GM21423 (cell line): ENCODE measurements at regions not wholly inside any gene's neighbourhood (a gene's known extent, or its start where the extent isn't known, plus 50 kb on each side); places are given as distances from the start of the nearest gene placed in this dataset.
"Not testable (repeated sequence)": the region's sequence is repeated elsewhere in the genome, so short reads cannot be mapped to it uniquely, and the experiment has no call there.

Source experiments
- ATAC-seq: cut with Tn5 transposase; IDR thresholded peaks from one replicate; pipeline ENCODE4 v1.9.1; 2021; ENCODE audit warnings: mild to moderate bottlenecking, moderate library complexity; ENCODE audit not compliant: unreplicated experiment

- ATAC-seq: no peak
These were observed 225.9 kb upstream of the MYO3A start for GRCh38 chr10:25707976-25708671.

GRCh38 chr10:25713894-25714240 lies 220.2 kb upstream of the MYO3A start:
- ATAC-seq: no peak

- no peak for ATAC-seq
These were observed 209.8 kb upstream of the MYO3A start for GRCh38 chr10:25724241-25724640.

- ATAC-seq: no peak
These were observed 207.9 kb upstream of the MYO3A start for GRCh38 chr10:25725917-25726716.

GRCh38 chr10:25738776-25739175 lies 195.3 kb upstream of the MYO3A start:
- ATAC-seq: no peak

- ATAC-seq: no peak
These were observed 190.2 kb upstream of the MYO3A start for GRCh38 chr10:25743832-25744231.

- ATAC-seq: no peak
These were observed 189.5 kb upstream of the MYO3A start for GRCh38 chr10:25744574-25744973.

GRCh38 chr10:25745976-25746375 lies 188.1 kb upstream of the MYO3A start:
- ATAC-seq: no peak

- ATAC-seq: no peak
These were observed 186.9 kb upstream of the MYO3A start for GRCh38 chr10:25747084-25747483.

- no peak for ATAC-seq
These were observed 185.5 kb upstream of the MYO3A start for GRCh38 chr10:25748509-25748908.

GRCh38 chr10:25753776-25754175 lies 180.3 kb upstream of the MYO3A start:
- no peak for ATAC-seq

- ATAC-seq: not testable (repeated sequence)
These were observed 178.2 kb upstream of the MYO3A start for GRCh38 chr10:25755874-25756273.

GRCh38 chr10:25756784-25757183 lies 177.2 kb upstream of the MYO3A start:
- ATAC-seq: no peak

- ATAC-seq: no peak
These were observed 176.0 kb upstream of the MYO3A start for GRCh38 chr10:25758041-25758457.

GRCh38 chr10:25758511-25758910 lies 175.5 kb upstream of the MYO3A start:
- no peak for ATAC-seq

- ATAC-seq: no peak
These were observed 172.1 kb upstream of the MYO3A start for GRCh38 chr10:25761937-25762336.

GRCh38 chr10:25766213-25766612 lies 167.8 kb upstream of the MYO3A start:
- no peak for ATAC-seq

- ATAC-seq: no peak
These were observed 167.3 kb upstream of the MYO3A start for GRCh38 chr10:25766687-25767221.

GRCh38 chr10:25768167-25768566 lies 165.9 kb upstream of the MYO3A start:
- ATAC-seq: no peak

- ATAC-seq: no peak
These were observed 155.4 kb upstream of the MYO3A start for GRCh38 chr10:25778646-25779045.

- ATAC-seq: no peak
These were observed 147.9 kb upstream of the MYO3A start for GRCh38 chr10:25786161-25786560.

GRCh38 chr10:25786899-25787298 lies 147.1 kb upstream of the MYO3A start:
- no peak for ATAC-seq
